B cell (primary cell): ENCODE measurements at regions not wholly inside any gene's neighbourhood (a gene's known extent, or its start where the extent isn't known, plus 50 kb on each side); places are given as distances from the start of the nearest gene placed in this dataset.

Source experiments
- CTCF ChIP-seq: fragments of 200-600 bp; IDR thresholded peaks from one replicate; pipeline ENCODE4 v1.8.0; 2022; ENCODE audit warnings: antibody characterized with exemption, mild to moderate bottlenecking
- EZH2 ChIP-seq: IDR thresholded peaks from 2 replicates; pipeline ENCODE4 v1.6.1; 2012; ENCODE audit warnings: borderline replicate concordance, low read depth, mild to moderate bottlenecking, moderate library complexity, low read length; ENCODE audit not compliant: insufficient read depth, poor library complexity, severe bottlenecking

- TF ChIP-seq CTCF (no peak), EZH2 (no peak)
Measured at GRCh38 chr3:107959550-107960154, 131.2 kb downstream of the CD47 start.
